H9 (cell line): ENCODE measurements at regions not wholly inside any gene's neighbourhood (a gene's known extent, or its start where the extent isn't known, plus 50 kb on each side); places are given as distances from the start of the nearest gene placed in this dataset.

Source experiments
- DNase-seq: peaks from one replicate; pipeline ENCODE4 v3.0.0-alpha.2; 2017
- H2AFZ ChIP-seq: one replicate; pipeline ENCODE4 v1.6.1; 2013; ENCODE audit warnings: mild to moderate bottlenecking, low read length, control low read depth, moderate library complexity
- H2AK5ac ChIP-seq: 2 replicates; pipeline ENCODE4 v1.6.1; 2013; ENCODE audit warnings: low read length, control low read depth, mixed read lengths; ENCODE audit not compliant: insufficient read length
- H2BK120ac ChIP-seq: one replicate; pipeline ENCODE4 v1.6.1; 2013; ENCODE audit warnings: low read depth, mild to moderate bottlenecking, low read length, control low read depth, inconsistent platforms; ENCODE audit not compliant: poor library complexity, severe bottlenecking
- H2BK12ac ChIP-seq: 2 replicates; pipeline ENCODE4 v1.6.1; 2013; ENCODE audit warnings: low read length, control low read depth, mixed read lengths, low read depth; ENCODE audit not compliant: insufficient read length
- H2BK15ac ChIP-seq: 2 replicates; pipeline ENCODE4 v1.6.1; 2013; ENCODE audit warnings: low read depth, low read length, control low read depth
- H2BK20ac ChIP-seq: one replicate; pipeline ENCODE4 v1.6.1; 2013; ENCODE audit warnings: low read depth, mild to moderate bottlenecking, low read length, control low read depth, inconsistent platforms; ENCODE audit not compliant: poor library complexity, severe bottlenecking
- H2BK5ac ChIP-seq: 2 replicates; pipeline ENCODE4 v1.6.1; 2013; ENCODE audit warnings: low read length, control low read depth, mixed read lengths; ENCODE audit not compliant: insufficient read length
- H3K14ac ChIP-seq: 2 replicates; pipeline ENCODE4 v1.6.1; 2013; ENCODE audit warnings: low read length, control low read depth; ENCODE audit not compliant: insufficient read depth
- H3K18ac ChIP-seq: 2 replicates; pipeline ENCODE4 v1.6.1; 2013; ENCODE audit warnings: low read depth, mild to moderate bottlenecking, mixed read lengths, low read length, control low read depth; ENCODE audit not compliant: insufficient read length
- H3K23ac ChIP-seq: 2 replicates; pipeline ENCODE4 v1.6.1; 2013; ENCODE audit warnings: low read length, control low read depth, mixed read lengths, low read depth; ENCODE audit not compliant: insufficient read length
- H3K23me2 ChIP-seq: 2 replicates; pipeline ENCODE4 v1.6.1; 2013; ENCODE audit warnings: low read depth, mild to moderate bottlenecking, mixed read lengths, low read length, control low read depth; ENCODE audit not compliant: insufficient read length, poor library complexity, severe bottlenecking
- H3K27ac ChIP-seq: 2 replicates; pipeline ENCODE4 v1.5.1; 2013; ENCODE audit warnings: low read length, control low read depth, mixed read lengths, low read depth; ENCODE audit not compliant: insufficient read length
- H3K27me3 ChIP-seq: 2 replicates; pipeline ENCODE4 v1.6.1; 2013; ENCODE audit warnings: low read length, control low read depth, inconsistent platforms; ENCODE audit not compliant: insufficient read depth
- H3K4ac ChIP-seq: 2 replicates; pipeline ENCODE4 v1.6.1; 2013; ENCODE audit warnings: low read depth, mild to moderate bottlenecking, control low read depth, inconsistent platforms, low read length, moderate library complexity
- H3K4me1 ChIP-seq: 2 replicates; pipeline ENCODE4 v1.6.1; 2013; ENCODE audit warnings: low read length, control low read depth, inconsistent platforms; ENCODE audit not compliant: insufficient read depth
- H3K4me2 ChIP-seq: 2 replicates; pipeline ENCODE4 v1.6.1; 2013; ENCODE audit warnings: low read length, control low read depth, mixed read lengths; ENCODE audit not compliant: insufficient read length, insufficient read depth
- H3K56ac ChIP-seq: 2 replicates; pipeline ENCODE4 v1.6.1; 2013; ENCODE audit warnings: low read depth, mild to moderate bottlenecking, mixed read lengths, low read length, control low read depth; ENCODE audit not compliant: insufficient read length
- H3K79me1 ChIP-seq: 2 replicates; pipeline ENCODE4 v1.6.1; 2013; ENCODE audit warnings: low read depth, mild to moderate bottlenecking, moderate library complexity, low read length, control low read depth, inconsistent platforms; ENCODE audit not compliant: insufficient read depth, poor library complexity, severe bottlenecking
- H3K79me2 ChIP-seq: 2 replicates; pipeline ENCODE4 v1.6.1; 2013; ENCODE audit warnings: low read length, control low read depth, inconsistent platforms; ENCODE audit not compliant: insufficient read depth
- H3K9ac ChIP-seq: 2 replicates; pipeline ENCODE4 v1.6.1; 2013; ENCODE audit warnings: low read length, control low read depth, mixed read lengths; ENCODE audit not compliant: insufficient read length; ENCODE audit errors: extremely low read depth
- H3K9me3 ChIP-seq: one replicate; pipeline ENCODE4 v1.6.1; 2013; ENCODE audit warnings: low read depth, low read length, inconsistent platforms; ENCODE audit not compliant: control insufficient read depth
- H3T11ph ChIP-seq: one replicate; pipeline ENCODE4 v1.6.1; 2013; ENCODE audit warnings: mild to moderate bottlenecking, low read length, control low read depth, inconsistent platforms
- H4K20me1 ChIP-seq: one replicate; pipeline ENCODE4 v1.6.1; 2013; ENCODE audit not compliant: control insufficient read depth, insufficient read length, insufficient read depth
- H4K5ac ChIP-seq: 2 replicates; pipeline ENCODE4 v1.6.1; 2013; ENCODE audit warnings: low read depth, mild to moderate bottlenecking, mixed read lengths, low read length, control low read depth; ENCODE audit not compliant: insufficient read length
- H4K8ac ChIP-seq: replicated peaks from 2 replicates; pipeline ENCODE4 v1.6.1; 2013; ENCODE audit warnings: low read length, control low read depth, mixed read lengths, low read depth; ENCODE audit not compliant: insufficient read length
- H4K91ac ChIP-seq: 2 replicates; pipeline ENCODE4 v1.6.1; 2013; ENCODE audit warnings: low read depth, mild to moderate bottlenecking, moderate library complexity, mixed read lengths, low read length, control low read depth; ENCODE audit not compliant: insufficient read length
- H3K27ac Mint-ChIP-seq, 3 experiments: 2 replicates in 2 of 3; 3 replicates in 1 of 3; pipeline ENCODE4 v1.8.0; 2020 to 2021; ENCODE audit warnings: mixed read lengths in 3 of 3, mild to moderate bottlenecking in 1 of 3, moderate library complexity in 1 of 3
- H3K27me3 Mint-ChIP-seq: 2 replicates; pipeline ENCODE4 v1.8.0; 2021; ENCODE audit warnings: low read depth, mild to moderate bottlenecking, moderate library complexity, mixed read lengths
- H3K36me3 Mint-ChIP-seq, 3 experiments: 2 replicates in 2 of 3; 3 replicates in 1 of 3; pipeline ENCODE4 v1.8.0; 2020 to 2021; ENCODE audit warnings: low read depth in 3 of 3, mixed read lengths in 3 of 3; ENCODE audit not compliant: insufficient read depth in 1 of 3
- H3K4me1 Mint-ChIP-seq, 2 experiments: 2 replicates each; pipeline ENCODE4 v1.8.0; 2020; ENCODE audit warnings: mixed read lengths in 2 of 2
- H3K4me3 Mint-ChIP-seq, 2 experiments: 2 replicates in 1 of 2; 3 replicates in 1 of 2; pipeline ENCODE4 v1.8.0; 2020 to 2021; ENCODE audit warnings: mild to moderate bottlenecking in 2 of 2, mixed read lengths in 2 of 2, moderate library complexity in 1 of 2
- H3K9me3 Mint-ChIP-seq, 2 experiments: 2 replicates in 1 of 2; 3 replicates in 1 of 2; pipeline ENCODE4 v1.8.0; 2020; ENCODE audit warnings: mild to moderate bottlenecking in 2 of 2, mixed read lengths in 2 of 2, moderate library complexity in 1 of 2
- WGBS: extraction: QIAGEN DNeasy Blood & Tissue Kit; methylation state at CpG from one replicate; pipeline ENCODE4 v1.1.7; 2013; ENCODE audit warnings: missing lambda C conversion rate, low lambda C conversion rate, mixed read lengths; ENCODE audit not compliant: insufficient read length; ENCODE audit errors: extremely low coverage; 5-methylcytosine and 5-hydroxymethylcytosine counted together
- TF ChIP-seq, protein P1 (sequence below): fragments of 200-600 bp; sonication (generic); conservative IDR thresholded peaks from 3 replicates; pipeline ENCODE4 v1.8.0; 2021; ENCODE audit warnings: antibody characterized with exemption, mild to moderate bottlenecking

GRCh38 chr11:23851216-23851615, 645.6 kb upstream of the LUZP2 start:
- no peak overlapping the region for H2BK15ac ChIP-seq
- H2BK12ac ChIP-seq, result no peak overlapping the region
- H4K91ac ChIP-seq, result no peak overlapping the region
- no peak overlapping the region for H3K9ac ChIP-seq
- H3K79me2 ChIP-seq, result no peaks in the 10 kb centered on the region
- H4K8ac ChIP-seq, result no peak overlapping the region
- no peak overlapping the region for H3T11ph ChIP-seq
- no peak overlapping the region for H2BK120ac ChIP-seq
- no peaks in the 10 kb centered on the region for H4K20me1 ChIP-seq
- H3K4ac ChIP-seq, result no peak overlapping the region
- no peak overlapping the region for H3K18ac ChIP-seq
- Mint-ChIP-seq H3K9me3 (no peaks in the 10 kb centered on the region; a peak in 1 of 5 replicates), H3K27ac (no peak overlapping the region), H3K4me3 (no peak overlapping the region), H3K4me1 (no peaks in the 10 kb centered on the region), H3K36me3 (no peaks in the 10 kb centered on the region), H3K27me3 (no peaks in the 10 kb centered on the region)
- no peaks in the 10 kb centered on the region for H3K79me1 ChIP-seq
- H3K14ac ChIP-seq, result no peak overlapping the region
- H2AFZ ChIP-seq, result no peak overlapping the region
- no peak overlapping the region for H2AK5ac ChIP-seq
- H2BK20ac ChIP-seq, result no peak overlapping the region
- H3K27me3 ChIP-seq, result no peaks in the 10 kb centered on the region
- no peak overlapping the region for H3K4me2 ChIP-seq
- no peak overlapping the region for H3K56ac ChIP-seq
- no peak overlapping the region for H3K27ac ChIP-seq
- H3K4me1 ChIP-seq, result no peaks in the 10 kb centered on the region
- no peak overlapping the region for H2BK5ac ChIP-seq
- H4K5ac ChIP-seq, result no peak overlapping the region
- H3K9me3 ChIP-seq, result no peaks in the 10 kb centered on the region
- DNase-seq, result no peak
- no peak overlapping the region for H3K23ac ChIP-seq
- H3K23me2 ChIP-seq, result no peaks in the 10 kb centered on the region
- TF ChIP-seq, protein P1, sequence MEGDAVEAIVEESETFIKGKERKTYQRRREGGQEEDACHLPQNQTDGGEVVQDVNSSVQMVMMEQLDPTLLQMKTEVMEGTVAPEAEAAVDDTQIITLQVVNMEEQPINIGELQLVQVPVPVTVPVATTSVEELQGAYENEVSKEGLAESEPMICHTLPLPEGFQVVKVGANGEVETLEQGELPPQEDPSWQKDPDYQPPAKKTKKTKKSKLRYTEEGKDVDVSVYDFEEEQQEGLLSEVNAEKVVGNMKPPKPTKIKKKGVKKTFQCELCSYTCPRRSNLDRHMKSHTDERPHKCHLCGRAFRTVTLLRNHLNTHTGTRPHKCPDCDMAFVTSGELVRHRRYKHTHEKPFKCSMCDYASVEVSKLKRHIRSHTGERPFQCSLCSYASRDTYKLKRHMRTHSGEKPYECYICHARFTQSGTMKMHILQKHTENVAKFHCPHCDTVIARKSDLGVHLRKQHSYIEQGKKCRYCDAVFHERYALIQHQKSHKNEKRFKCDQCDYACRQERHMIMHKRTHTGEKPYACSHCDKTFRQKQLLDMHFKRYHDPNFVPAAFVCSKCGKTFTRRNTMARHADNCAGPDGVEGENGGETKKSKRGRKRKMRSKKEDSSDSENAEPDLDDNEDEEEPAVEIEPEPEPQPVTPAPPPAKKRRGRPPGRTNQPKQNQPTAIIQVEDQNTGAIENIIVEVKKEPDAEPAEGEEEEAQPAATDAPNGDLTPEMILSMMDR, result no peak
- no CpG with 5 or more reads among the region's 1 CpG for WGBS
